HG03039 (cell line): ENCODE measurements at regions not wholly inside any gene's neighbourhood (a gene's known extent, or its start where the extent isn't known, plus 50 kb on each side); places are given as distances from the start of the nearest gene placed in this dataset.

ENCODE experiments used
- ATAC-seq: cut with Tn5 transposase; IDR thresholded peaks from one replicate; pipeline ENCODE4 v1.9.1; 2021; ENCODE audit warnings: mild to moderate bottlenecking, moderate library complexity; ENCODE audit not compliant: unreplicated experiment

DNA sequence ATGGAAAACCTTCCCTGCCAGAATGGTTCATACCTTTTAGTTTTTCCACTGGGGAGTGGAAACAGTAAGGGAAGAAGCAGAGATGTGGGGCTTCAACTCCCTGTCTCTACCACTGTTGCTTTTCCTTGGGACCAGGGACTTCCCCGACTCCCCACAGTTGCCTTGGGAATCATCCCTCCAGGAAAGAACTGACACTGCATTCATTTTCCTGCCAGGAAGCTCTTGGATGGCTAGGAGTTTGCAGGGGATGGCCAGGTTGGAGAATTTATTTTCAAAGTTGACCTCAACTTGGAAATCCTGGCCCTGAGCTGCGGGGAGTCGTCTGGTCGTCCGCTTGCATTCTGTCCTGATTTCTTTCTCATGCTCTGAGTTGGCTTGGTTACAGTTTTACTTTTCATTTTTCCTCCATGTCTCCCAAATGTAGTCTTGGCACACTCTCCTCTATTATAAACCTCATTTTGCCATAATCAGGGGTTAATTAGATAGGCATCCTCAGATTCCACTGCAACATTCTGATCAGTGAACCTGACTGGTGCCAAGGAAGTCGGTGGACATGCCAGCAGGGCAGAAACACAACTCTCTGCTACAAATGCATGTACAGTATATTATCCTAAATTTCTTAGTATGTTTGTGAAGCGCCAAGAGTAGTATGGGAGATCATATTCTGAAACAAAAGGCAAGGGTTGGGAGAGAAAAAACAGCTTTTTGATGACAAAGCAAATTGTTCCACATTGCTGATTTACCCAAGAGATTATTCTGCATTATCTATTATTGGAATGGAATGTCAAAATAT, 220.5 kb upstream of the XYLT1 start:
- no peak for ATAC-seq

DNA sequence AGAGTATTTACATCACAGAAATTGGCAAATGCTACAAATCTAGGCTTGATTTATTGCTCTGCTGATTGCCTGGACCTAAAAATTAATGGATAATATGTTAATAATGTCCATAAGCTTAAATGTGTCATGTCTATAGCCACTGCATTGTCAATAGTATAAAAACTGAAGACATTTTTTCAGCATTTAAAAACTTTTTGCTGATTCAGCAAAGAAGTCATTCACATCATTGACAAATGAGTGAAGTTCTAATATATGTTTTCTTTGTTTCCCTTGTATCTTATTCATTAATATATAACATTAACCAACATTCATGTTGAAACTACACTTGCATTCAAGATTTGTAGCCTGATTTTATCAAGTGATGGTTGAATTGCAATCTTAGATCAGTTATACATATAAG, 214.7 kb upstream of the XYLT1 start:
- ATAC-seq = no peak

- no peak for ATAC-seq
Measured at GRCh38 chr16:17683281-17683680, 212.5 kb upstream of the XYLT1 start.

DNA sequence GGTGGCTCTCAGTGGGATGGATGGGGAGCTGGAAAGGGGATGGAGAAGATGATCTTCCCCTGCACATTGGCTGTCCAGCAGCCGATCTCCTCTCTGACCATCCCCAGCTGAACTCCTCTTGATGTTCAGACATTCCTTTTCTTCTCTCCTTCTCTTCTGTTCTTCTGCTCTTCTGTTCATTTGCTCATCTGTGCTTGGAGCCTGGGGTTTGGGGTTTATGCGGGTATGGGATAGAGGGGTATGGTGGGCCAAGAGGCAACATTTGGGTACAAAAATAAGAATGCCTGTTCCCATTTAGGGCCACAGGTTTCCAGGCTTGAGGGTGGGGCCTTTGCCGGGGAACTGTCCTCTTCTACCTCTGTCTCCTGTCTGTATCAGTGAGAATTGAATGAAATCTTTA, 205.4 kb upstream of the XYLT1 start:
- no peak for ATAC-seq

GRCh38 chr16:17668386-17668785, 197.6 kb upstream of the XYLT1 start:
- no peak for ATAC-seq

GRCh38 chr16:17666293-17666692, 195.5 kb upstream of the XYLT1 start:
- no peak for ATAC-seq

GRCh38 chr16:17658881-17659280, 188.1 kb upstream of the XYLT1 start:
- no peak for ATAC-seq

GRCh38 chr16:17657045-17657444, 186.3 kb upstream of the XYLT1 start:
- no peak for ATAC-seq

GRCh38 chr16:17654571-17654970, 183.8 kb upstream of the XYLT1 start:
- no peak for ATAC-seq

- no peak for ATAC-seq
Measured at GRCh38 chr16:17654142-17654541, 183.4 kb upstream of the XYLT1 start.

GRCh38 chr16:17647879-17648872, 177.4 kb upstream of the XYLT1 start:
- no peak for ATAC-seq

DNA sequence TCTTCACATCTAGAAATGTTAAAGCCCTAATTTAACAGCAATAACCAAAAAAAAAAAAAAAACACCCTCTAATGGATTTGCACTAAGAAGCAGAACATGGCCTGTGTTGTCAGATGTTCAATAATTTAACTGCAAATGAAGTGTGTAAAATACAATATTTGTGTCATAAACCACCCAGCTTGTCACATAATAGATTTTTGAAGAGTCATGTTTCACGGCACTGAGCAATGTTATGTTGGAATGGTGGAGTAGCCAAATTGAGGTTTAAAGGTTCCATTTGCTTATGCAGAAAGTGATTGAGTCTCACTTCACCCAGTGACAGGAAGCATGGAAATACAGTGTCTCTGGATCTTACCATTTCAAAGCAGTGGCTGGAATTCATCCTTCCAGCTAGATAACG, 173.2 kb upstream of the XYLT1 start:
- ATAC-seq = no peak

GRCh38 chr16:17641990-17642389, 171.2 kb upstream of the XYLT1 start:
- ATAC-seq = no peak

DNA sequence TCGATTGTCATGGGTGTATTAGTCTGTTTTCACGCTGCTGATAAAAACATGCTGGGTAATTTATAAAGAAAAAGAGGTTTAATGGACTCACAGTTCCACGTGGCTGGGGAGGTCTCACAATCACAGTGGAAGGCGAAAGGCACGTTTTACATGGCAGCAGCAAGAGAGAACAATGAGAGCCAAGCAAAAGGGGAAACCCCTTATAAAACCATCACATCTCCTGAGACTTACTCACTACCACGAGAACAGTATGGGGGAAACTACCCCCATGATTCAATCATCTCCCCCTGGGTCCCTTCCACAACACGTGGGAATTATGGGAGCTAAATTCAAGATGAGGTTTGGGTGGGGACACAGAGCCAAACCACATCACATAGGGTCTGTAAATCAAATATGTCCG, 167.4 kb upstream of the XYLT1 start:
- ATAC-seq = no peak

DNA sequence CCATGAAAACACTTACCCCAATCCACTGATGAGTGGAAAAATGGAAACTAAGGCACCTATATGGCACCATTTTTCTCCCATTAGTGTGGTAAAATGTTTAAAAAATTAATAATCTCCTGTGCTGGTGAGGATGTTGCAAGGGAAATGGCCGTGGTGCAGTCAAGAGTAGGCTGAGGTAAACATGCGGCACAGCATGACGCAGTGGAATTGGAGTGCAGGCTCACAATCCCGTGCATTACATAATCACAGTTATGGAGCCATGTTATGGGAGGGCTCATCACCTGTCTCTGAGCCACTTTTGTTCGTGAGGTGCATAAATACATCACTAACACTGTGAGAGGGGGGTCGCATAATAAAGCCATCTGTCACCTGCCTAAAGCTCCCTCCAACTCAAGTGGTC, 164.4 kb upstream of the XYLT1 start:
- ATAC-seq = no peak

- no peak for ATAC-seq
Measured at GRCh38 chr16:17633181-17633951, 162.6 kb upstream of the XYLT1 start.

GRCh38 chr16:17632667-17633066, 161.9 kb upstream of the XYLT1 start:
- no peak for ATAC-seq

GRCh38 chr16:17629936-17630335, 159.2 kb upstream of the XYLT1 start:
- ATAC-seq = no peak

GRCh38 chr16:17628983-17629382, 158.2 kb upstream of the XYLT1 start:
- no peak for ATAC-seq

DNA sequence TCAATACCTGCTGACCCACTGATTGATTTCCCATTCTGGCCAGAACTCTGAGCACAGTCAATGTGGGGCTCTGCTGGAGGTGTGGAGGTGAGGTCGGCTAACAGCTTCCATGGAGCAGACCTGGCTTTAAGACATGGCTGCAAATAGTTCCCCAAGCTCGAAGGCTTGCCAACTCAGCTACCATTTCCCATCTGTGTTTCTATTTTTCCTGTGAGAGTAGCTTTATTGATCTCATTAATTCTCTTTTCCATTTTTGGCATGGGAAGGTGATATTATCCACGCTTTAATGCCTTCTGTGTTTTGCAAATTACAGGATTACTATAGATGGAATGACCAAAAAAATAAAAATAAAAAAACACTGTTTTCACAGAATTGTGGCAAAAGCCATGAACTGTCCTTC, 151.6 kb upstream of the XYLT1 start:
- ATAC-seq = no peak

DNA sequence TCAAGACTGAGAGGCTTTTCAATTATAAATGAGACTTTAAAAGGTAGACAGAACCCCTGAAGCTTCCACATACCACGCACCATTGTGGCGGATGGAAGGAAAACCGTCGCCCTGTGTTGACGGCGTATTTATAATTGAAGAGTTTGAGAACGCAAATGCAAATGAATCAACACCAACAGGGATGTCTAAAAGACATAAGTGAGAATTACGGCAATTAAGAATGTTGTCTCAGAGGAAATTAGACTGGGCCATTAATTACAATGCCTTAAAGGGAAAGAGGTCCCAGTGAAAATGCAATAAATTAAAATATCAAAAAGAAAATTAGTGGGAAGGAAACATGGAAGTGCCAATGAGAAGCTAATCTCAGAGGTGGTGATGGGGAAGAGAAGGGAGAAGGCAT, 148.5 kb upstream of the XYLT1 start:
- ATAC-seq = no peak
